DMS114 treated with DMSO at 0.1 percent for 48 hours (cell line): ENCODE measurements at regions not wholly inside any gene's neighbourhood (a gene's known extent, or its start where the extent isn't known, plus 50 kb on each side); places are given as distances from the start of the nearest gene placed in this dataset.

Experiments used
- DNase-seq: peaks from one replicate; lab custom pipeline; 2025; ENCODE audit not compliant: unreplicated experiment; lab: John Stamatoyannopoulos, UW

DNA sequence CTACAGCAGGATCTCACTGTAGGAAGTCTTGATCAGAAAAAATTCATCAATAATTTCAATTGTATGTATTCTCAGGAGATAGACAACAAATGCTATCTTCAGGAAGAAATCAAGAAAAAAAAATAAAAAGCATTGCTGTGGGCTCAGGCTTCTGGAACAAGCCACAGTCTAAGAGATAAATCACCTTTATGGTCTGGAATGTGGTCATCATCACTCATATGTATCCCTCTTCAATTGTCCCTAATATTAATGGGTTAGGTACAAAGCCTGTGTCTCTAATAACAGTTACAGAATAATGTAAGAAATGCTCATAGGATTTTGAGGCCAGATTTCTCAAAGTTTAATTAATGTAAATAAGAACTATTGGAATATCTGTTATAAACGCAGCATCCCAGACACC lies 305.9 kb upstream of the ANO3 start:
- no peak for DNase-seq

DNA sequence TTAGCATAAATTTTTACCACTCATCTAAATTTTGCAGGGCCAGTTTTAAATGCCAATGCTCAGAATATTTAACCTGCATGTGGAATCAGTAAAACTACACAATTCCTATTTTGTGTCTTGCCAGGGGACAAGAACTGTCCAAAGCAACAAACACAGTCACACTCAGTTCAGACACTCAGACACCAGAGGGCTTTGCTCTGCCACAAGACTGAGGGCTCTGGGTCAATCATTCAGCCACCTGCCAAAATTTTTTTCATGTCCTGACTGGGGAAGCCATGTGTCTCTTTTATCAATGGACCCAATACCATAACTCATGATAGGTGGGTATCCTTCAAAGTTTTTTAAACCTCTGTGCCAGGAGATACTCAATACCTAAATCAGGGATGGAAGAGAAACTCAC lies 304.0 kb upstream of the ANO3 start:
- DNase-seq, result no peak

DNA sequence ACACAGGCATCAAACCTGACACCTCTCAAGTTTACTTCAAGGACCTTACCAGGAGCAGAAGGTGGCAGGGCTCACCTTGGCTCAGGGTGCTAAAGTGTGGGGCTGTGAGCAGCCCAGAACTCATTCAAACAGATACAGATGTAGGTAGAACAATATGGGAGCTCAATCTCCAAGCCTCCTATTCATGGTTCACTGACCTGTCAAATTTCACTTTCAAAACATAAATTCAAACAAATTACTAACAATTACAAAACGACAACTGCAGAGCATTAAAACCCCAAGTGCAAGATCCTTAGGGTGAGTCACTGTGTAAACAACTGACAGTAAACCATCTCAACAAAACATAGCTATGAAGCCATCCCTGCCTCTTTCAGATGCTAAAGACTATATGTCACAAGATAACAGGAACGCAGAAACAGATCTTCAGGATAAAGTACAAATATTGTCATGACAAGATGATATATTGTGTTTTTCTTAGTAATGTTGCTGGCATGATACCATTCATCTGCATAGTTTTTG lies 303.5 kb upstream of the ANO3 start:
- no peak for DNase-seq

DNA sequence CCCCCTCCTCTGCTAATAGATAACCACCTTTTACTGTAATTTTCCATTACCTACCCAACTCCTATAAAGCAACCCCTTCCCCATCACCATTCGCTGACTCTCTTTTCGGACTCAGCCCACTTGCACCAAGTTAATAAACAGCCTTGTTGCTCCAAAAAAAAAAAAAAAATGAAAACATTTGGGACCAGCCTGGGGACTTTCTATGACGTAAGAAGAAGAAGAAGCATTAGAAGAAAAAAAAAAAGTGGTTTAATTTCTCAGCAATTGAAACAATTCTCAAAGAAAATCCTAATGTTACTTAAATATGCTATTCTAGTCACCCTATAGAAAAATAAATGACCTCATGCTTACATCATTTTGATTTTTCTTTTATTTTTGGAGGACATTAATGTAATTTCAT lies 301.5 kb upstream of the ANO3 start:
- no peak for DNase-seq

DNA sequence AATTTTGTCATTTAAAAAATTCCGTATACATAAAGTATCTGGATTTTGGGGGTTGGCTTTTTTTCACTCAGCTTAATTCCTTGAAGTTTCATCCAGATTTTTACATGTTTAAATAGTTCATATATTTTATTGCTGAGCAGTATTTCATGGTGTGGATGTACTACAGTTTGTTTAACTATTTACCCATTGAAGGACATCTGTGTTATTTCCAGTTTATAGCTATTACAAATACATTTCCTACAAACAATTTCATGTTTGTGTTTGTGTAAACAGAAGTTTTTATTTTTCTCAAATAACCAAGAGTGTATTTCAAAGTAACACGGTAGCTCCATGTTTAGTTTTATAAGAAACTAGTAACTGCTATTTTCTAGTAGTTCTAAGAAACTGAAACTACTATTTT lies 299.7 kb upstream of the ANO3 start:
- no peak for DNase-seq

DNA sequence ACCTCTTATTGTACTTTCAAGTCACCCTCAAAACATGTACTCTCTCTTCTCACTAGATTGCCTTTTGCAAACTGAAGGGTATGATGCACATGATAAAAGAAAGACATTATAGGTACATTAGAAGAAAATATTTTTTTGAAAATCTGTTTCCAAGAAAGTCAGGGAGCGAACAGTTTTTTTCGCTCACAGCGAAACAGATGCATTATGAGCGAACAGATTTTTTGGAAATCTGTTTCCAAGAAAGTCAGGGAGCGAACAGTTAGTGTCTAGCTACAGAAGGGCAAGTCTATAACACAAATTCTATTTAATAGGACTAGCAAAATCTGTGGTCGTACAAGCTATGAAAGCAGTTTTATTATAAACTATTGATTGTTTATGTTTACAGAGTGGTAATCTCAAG lies 296.2 kb upstream of the ANO3 start:
- DNase-seq, result no peak

DNA sequence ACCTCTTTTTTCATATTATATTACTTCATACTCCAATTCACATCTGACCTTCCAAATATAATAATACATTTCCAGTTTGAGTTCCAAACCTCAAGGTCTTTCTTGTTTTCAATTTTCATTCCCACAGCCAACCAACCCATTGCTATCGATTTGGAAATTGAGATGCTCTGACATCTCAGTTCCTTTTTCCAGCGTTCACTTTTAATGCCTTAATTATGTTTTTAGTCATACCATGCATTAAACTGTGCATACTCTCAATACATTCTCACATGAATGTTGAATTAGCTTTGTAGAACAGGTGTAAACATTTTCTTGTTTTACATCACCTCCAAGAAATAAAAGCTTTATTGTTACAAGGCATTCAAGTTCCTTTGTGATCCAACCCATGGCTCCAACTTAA lies 294.2 kb upstream of the ANO3 start:
- no peak for DNase-seq

DNA sequence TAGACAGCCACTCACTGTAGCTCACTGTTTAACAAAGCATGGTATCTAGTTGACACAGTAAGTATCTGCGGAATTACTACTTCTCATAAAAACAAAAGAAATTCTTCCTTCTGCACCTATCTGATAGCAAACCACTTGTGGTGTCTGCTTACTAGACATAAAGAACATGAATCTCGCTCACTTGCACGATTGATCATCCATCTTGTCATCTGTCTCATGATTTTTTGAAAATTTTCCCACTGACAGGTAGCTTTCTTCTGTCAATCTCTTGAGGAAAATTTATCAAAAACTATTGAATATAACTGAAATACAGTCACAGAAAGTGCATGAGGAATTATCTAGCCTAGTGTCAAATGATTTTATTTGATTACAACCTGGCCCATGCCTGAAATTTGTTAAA lies 291.6 kb upstream of the ANO3 start:
- no peak for DNase-seq

DNA sequence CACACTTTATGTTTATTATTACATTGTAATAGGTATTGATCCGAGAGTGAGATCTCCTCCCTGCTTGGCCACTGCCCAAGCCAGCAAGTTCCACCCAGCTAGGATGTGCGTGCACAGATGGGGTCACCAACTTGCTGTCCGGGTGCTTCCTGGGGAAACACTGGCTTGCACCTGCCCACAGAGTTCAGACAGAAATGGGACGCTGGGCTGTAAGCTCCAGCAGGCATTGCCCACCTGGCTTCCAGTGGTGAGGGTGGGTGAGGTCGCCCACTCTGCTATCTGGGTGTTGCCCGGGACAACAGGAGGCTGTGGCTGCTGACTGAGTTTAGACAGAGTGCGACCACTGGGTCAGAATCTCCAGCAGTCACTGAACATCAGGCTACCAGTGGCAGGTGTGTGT lies 289.8 kb upstream of the ANO3 start:
- DNase-seq, result no peak

DNA sequence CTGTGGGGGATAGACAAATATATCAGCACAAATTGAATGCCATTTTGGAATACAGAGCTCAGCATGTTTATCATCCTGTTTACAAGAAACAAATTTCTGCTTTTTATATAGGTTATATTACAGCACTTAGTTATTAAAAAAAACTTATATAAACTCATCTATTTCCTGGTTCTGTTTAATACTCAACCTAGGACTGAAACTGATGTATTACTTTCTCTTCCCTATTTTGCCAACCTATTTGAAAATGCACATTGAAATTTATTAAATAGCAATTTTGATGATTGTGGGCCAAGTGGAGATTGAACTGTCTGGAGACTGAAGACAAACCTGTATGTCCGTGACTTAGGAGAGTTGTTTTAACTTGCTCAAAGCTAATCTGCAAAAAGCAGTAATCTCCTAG lies 288.3 kb upstream of the ANO3 start:
- no peak for DNase-seq

DNA sequence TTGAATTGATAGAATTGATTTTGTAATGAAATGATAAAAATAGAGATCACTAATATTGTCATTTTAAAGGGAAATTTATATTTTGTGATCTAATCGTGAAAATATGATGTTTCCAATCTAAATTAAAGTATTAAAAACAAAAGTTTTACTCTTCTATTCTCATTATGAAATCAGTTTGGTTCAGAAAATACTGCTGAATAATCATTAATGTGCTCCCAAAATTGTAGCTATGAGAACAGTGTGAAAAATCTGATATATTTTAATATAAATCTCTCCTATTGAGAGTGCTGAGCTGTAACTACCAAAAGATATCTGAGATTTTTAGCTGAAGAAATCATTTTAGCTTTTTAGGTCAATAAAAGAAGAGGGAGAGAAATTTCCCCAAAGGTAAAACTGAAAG lies 287.5 kb upstream of the ANO3 start:
- no peak for DNase-seq

DNA sequence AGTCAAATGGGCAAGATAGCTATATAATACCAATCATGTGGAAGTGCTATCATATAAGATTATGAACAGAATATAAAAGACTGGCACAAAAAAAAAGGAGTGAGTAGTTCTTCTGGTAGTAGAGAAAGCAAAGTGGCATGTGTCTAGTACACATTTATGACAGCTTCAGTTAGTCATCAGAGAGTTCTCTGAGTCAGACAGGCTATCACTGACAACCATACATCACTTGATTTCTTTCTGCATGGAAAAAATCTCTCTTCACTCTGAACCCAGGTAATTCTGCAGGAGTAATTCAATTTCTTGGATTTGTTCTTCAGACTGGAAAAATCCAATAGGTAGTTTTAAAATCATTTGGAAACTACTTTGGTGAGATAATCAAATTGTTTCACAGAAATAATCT lies 286.8 kb upstream of the ANO3 start:
- DNase-seq, result no peak

DNA sequence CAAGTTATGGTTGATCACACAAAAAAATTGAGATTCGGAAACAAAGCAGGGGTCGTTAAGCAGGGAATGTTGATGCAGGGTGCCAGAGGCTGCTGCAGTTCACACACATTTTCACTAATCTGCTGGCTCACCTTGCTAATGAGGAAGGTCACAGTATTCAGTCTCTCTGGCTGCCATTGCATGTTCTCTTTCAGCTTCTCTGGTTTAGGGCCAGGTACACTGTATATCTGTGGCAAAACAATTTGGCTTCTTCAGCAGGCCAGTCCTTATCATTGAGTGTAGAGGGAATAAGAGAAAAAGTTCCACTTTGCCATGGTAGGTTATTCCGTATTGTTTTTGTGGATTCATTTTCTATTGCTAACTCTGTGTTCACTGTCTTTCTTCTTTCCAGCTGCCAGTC lies 283.7 kb upstream of the ANO3 start:
- no peak for DNase-seq

DNA sequence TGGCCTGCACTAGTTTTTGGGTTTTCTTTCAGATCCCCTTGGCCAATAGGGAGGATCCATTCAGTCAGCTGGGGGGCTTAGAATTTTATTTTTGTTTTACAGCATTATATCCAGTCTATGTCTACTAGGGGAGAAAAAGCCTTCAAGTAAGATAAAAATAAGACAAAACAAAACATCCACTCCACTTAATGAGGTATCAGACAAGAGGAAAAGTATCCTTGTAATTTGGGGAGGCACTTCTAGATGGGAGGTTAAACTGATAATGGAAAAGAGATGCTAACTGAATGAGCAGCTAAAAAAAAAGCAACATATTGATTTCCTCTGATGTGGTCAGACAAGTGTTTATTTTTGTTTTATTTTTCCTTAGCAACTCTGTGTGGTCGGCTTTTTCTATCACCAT lies 278.0 kb upstream of the ANO3 start:
- DNase-seq, result no peak

DNA sequence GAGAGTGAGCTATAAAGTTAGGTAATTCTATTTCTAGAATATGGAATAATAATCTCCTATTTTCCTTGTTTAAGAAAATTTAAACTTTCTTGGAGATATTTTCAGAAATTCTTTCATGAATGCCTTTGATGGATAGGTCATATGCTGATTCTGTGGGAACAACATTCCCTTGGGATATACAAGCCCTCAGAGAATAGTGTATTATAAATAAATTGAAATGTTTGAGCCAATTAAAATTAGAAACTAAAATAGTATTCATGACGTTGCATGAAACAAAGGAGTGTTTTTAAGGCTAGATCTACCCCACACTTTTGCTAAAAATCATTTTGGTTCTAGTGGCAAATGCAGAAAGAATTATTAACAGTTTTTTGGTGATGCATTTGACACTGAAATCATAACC lies 269.3 kb upstream of the ANO3 start:
- DNase-seq, result no peak

DNA sequence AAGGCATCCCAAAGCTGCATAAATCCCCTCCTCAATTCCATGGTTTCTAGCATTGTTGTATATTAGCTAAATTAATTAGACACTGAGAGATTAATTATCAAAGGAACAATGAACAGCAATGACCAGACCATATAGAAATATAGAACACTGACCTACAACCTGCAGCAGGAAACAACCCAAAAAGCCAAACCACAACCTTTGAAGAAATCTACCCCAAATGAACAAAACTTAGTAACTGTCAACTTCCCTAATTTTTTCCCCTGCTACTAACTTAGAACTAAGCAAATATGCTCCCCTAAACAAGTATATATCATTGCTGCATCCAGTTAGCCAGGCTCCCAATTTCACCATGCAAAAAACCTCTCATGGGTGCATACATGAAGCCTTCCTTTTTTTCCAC lies 268.0 kb upstream of the ANO3 start:
- DNase-seq, result no peak

DNA sequence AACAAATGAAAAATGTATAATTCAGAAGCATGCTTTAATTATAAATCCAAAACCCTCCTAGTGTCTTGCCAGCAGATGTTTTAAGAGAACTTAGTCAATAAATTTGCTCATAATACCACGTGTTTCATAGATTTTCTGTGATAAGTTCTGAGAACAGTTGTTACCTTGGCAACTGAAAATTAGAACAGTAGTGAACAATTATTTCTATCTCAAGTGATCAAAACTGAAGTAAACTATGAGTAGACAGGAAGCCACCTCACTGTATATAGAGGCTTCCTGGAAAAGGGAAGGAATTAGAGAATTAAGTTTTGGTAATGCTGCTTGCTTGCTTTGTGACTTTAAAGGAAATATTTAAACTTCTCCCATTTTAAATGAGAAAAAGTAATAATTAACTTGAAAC lies 266.0 kb upstream of the ANO3 start:
- DNase-seq, result no peak

DNA sequence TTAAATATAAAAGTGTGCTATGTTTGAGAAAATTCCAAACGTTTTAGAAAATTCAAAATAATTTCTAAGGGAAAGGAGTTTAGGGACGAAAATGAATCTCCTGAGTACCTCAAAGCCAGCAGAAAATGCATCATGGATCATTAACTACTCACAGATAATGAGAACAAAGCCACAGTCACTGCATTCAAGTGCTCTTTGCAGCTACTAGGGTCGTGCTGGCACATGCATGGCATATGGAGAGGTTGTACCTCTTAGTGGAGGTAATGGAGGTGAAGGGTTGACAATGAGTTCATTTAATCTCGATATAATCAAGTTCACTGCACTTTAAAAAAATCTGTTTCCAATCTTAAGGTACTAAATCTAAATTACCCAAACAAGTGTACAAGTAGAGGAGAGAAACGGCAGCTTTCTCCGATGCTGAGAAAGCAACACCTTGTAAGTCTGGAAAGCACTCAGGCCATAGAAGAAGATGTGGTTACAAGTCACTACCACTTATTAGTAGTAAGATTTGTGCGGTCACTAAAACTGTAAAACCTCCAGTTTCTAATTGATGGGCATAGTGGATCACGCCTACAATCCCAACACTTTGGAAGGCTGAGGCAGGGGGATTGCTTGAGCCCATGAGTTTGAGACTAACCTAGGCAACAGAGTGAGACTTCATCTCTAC lies 261.1 kb upstream of the ANO3 start:
- DNase-seq, result no peak

DNA sequence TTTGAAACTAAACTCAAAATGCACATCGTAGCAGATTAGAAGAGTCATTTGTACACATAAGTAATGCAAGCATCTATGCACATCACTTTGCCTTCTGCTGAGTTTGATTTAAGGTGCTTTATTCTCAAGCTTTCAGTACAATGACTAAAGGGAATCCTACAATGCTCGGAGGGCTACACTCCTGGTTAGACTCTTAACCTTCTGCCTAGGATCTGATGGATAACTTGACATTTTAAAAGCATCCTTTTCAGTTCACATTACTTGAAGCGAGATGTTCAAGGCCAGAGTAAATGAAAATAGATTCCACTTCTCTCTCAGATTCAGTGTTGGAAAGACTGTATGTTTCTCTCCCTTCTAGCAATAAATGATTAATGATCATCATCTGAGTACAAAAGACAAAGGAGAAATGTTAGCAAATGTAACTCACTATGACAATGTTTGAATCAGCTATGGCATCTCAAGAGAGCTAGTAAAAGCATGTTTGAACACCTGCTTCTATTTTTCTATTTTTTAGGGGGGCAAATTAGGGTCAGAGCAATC lies 259.2 kb upstream of the ANO3 start:
- no peak for DNase-seq

DNA sequence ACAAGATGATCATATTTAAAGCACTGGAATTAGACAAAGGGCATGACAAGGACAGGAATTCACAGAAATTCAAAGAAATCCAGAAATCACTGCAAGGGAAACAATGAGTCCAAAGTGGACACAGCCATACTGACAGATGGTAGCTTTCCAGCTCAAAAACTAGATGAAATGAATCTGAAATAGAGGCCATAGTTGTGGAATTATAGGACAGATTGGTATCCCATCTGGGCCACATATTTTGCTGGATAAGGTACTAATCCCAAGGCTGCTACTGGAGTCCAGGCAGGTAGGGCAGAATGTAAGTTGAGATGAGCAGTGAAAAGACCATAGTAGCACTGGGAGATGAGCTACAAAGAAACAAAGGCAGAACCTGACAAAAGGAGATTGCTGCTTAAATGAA lies 258.3 kb upstream of the ANO3 start:
- no peak for DNase-seq

DNA sequence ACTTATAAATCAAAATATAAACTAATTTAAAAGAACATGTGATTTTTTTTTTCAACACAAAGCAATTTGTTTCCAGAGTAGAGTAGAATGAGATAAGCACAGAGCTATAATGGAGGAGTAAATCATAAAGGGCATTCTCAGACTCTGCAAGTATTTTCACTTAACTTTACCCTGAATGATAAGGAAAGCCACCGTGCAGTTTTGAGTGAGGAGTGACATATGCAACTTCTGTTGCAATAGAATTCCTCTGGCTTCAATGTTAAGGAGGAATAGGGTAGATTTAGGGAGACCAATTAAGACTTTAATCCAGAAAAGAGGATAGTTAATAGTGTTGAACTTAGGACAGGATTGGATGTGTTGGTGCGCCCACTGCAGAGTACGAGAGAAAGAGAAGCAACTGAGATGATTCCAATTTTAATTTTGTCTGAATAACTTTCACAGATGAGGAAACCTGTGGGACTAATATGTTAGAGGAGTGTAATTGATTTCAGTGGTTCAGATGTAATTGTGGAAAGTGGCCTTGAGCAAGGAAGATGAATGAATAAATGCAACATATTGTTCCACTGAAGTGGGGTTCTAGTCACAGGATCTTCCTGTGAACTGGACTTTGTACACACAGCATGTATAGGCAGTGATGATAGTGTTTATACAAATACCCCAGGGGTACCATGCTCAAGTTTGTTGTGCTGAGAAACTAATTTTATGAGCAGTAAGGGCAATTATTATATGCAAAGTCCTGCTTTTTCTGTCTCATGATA lies 255.5 kb upstream of the ANO3 start:
- DNase-seq, result no peak

DNA sequence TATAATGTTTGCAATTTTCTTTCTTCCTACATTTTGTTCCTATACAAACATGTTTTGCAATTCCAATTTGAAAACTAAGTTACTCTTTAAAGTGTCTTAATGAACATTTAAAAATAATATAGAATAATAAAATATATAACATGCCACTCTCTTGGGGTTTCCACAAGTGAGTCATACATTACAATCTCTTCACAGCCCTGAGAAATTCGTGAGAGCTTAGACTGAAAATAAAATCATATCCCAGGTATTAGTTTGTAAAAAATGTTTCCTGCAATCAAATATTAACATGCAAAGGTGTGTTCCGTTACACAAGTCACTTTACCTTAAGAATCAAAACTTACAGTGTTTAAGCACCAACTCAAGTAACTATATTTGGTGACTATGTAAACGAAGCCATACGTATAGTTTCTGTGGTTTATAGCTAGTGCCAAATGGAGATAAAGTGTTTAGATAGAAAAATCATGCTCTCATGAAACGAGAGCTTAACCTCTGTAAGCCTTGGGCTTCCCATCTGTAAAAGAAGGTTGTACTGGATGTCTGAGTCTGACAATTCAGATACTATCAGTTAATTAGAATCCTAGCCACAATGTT lies 253.6 kb upstream of the ANO3 start:
- DNase-seq, result no peak
